Tibial nerve (tissue), 3 donors: ENCODE measurements at regions not wholly inside any gene's neighbourhood (a gene's known extent, or its start where the extent isn't known, plus 50 kb on each side); places are given as distances from the start of the nearest gene placed in this dataset.

Experiments
- POLR2A ChIP-seq, 2 donors: fragments of 450-650 bp; IDR thresholded peaks; one replicate each; pipeline ENCODE4 v1.6.1; 2017; ENCODE audit warnings: antibody characterized with exemption in 2 of 2, mild to moderate bottlenecking in 2 of 2, moderate library complexity in 2 of 2
- TF ChIP-seq, protein P1 (sequence below), 5 experiments: fragments of 200-600 bp in 3 of 5; fragments of 450-650 bp in 2 of 5; sonication (generic) in 3 of 5; IDR thresholded peaks; one replicate each; pipeline ENCODE4 v1.5.1; 2016 to 2019; ENCODE audit warnings: antibody characterized with exemption in 5 of 5, mild to moderate bottlenecking in 3 of 5, moderate library complexity in 2 of 5

GRCh38 chr14:94897082-94897481 is 127.2 kb upstream of the GSC start:
- TF ChIP-seq POLR2A (IDR thresholded peaks at IDR 0.05): no peak
- TF ChIP-seq, protein P1, sequence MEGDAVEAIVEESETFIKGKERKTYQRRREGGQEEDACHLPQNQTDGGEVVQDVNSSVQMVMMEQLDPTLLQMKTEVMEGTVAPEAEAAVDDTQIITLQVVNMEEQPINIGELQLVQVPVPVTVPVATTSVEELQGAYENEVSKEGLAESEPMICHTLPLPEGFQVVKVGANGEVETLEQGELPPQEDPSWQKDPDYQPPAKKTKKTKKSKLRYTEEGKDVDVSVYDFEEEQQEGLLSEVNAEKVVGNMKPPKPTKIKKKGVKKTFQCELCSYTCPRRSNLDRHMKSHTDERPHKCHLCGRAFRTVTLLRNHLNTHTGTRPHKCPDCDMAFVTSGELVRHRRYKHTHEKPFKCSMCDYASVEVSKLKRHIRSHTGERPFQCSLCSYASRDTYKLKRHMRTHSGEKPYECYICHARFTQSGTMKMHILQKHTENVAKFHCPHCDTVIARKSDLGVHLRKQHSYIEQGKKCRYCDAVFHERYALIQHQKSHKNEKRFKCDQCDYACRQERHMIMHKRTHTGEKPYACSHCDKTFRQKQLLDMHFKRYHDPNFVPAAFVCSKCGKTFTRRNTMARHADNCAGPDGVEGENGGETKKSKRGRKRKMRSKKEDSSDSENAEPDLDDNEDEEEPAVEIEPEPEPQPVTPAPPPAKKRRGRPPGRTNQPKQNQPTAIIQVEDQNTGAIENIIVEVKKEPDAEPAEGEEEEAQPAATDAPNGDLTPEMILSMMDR (IDR thresholded peaks at IDR 0.05): no peak
